Karpas-422 (cell line): ENCODE measurements at regions not wholly inside any gene's neighbourhood (a gene's known extent, or its start where the extent isn't known, plus 50 kb on each side); places are given as distances from the start of the nearest gene placed in this dataset.

Source experiments
- DNase-seq: peaks from one replicate; pipeline ENCODE4 v3.0.0-alpha.2; 2015
- H2AFZ ChIP-seq: fragments of 200-600 bp; sonication (generic); 2 replicates; pipeline ENCODE4 v1.6.1; 2014; ENCODE audit warnings: antibody characterized with exemption, low read length, mixed read lengths
- H3K27ac ChIP-seq: fragments of 200-600 bp; sonication (generic); 2 replicates; pipeline ENCODE4 v1.5.1; 2014; ENCODE audit warnings: mild to moderate bottlenecking, low read length, moderate library complexity
- H3K27me3 ChIP-seq: fragments of 200-600 bp; sonication (generic); 2 replicates; pipeline ENCODE4 v1.6.1; 2014; ENCODE audit warnings: low read length, mixed read lengths
- H3K36me3 ChIP-seq: fragments of 200-600 bp; sonication (generic); 2 replicates; pipeline ENCODE4 v1.6.1; 2014; ENCODE audit warnings: low read length, mixed read lengths; ENCODE audit not compliant: insufficient read depth
- H3K4me1 ChIP-seq: fragments of 200-600 bp; sonication (generic); 2 replicates; pipeline ENCODE4 v1.6.1; 2014; ENCODE audit warnings: mild to moderate bottlenecking, low read length, mixed read lengths
- H3K4me2 ChIP-seq: fragments of 200-600 bp; sonication (generic); 2 replicates; pipeline ENCODE4 v1.6.1; 2014; ENCODE audit warnings: low read length, low read depth, mild to moderate bottlenecking; ENCODE audit not compliant: poor library complexity, severe bottlenecking
- H3K4me3 ChIP-seq: fragments of 200-600 bp; sonication (generic); 2 replicates; pipeline ENCODE4 v1.5.1; 2014; ENCODE audit warnings: mild to moderate bottlenecking, antibody characterized with exemption, low read length, mixed read lengths
- H3K79me2 ChIP-seq: fragments of 200-600 bp; sonication (generic); 2 replicates; pipeline ENCODE4 v1.6.1; 2014; ENCODE audit warnings: mild to moderate bottlenecking, low read length, mixed read lengths
- H3K9ac ChIP-seq: fragments of 200-600 bp; sonication (generic); 2 replicates; pipeline ENCODE4 v1.6.0; 2014; ENCODE audit warnings: low read length
- H3K9me2 ChIP-seq: fragments of 200-600 bp; sonication (generic), shearing (Covaris generic); replicated peaks from 2 replicates; pipeline ENCODE4 v1.6.0; 2014; ENCODE audit warnings: mild to moderate bottlenecking, low read length, moderate library complexity; ENCODE audit not compliant: insufficient read depth
- H3K9me3 ChIP-seq: fragments of 300-700, 200-600 bp; sonication (generic); 2 replicates; pipeline ENCODE4 v1.6.1; 2014; ENCODE audit warnings: low read length, mixed read lengths
- H4K20me1 ChIP-seq: fragments of 200-600 bp; sonication (generic); 2 replicates; pipeline ENCODE4 v1.6.1; 2014; ENCODE audit warnings: mild to moderate bottlenecking, antibody characterized with exemption, low read length, low read depth; ENCODE audit not compliant: insufficient read depth

- H3K4me1 ChIP-seq, result peaks cover 20% of the 10 kb centered on the region
- H3K79me2 ChIP-seq, result no peaks in the 10 kb centered on the region
- DNase-seq, result no peak
- H3K27me3 ChIP-seq, result no peaks in the 10 kb centered on the region
- no peak overlapping the region for H3K27ac ChIP-seq
- no peaks in the 10 kb centered on the region for H3K36me3 ChIP-seq
- no peaks in the 10 kb centered on the region for H3K9me3 ChIP-seq
- H3K4me3 ChIP-seq, result no peak overlapping the region
- H2AFZ ChIP-seq, result no peak overlapping the region
- peak overlapping the region; percentile 54 for H3K4me2 ChIP-seq
- no peaks in the 10 kb centered on the region for H4K20me1 ChIP-seq
- no peak overlapping the region for H3K9ac ChIP-seq
- H3K9me2 ChIP-seq, result no peaks in the 10 kb centered on the region
Measured at GRCh38 chr22:22089459-22090308, 107.1 kb upstream of the TOP3B start.

GRCh38 chr22:22088658-22089458 lies 106.3 kb upstream of the TOP3B start:
- peaks cover 20% of the 10 kb centered on the region for H3K4me1 ChIP-seq
- H4K20me1 ChIP-seq, result no peaks in the 10 kb centered on the region
- H3K4me2 ChIP-seq, result no peak overlapping the region
- no peaks in the 10 kb centered on the region for H3K27me3 ChIP-seq
- no peaks in the 10 kb centered on the region for H3K9me2 ChIP-seq
- H3K9me3 ChIP-seq, result no peaks in the 10 kb centered on the region
- no peak overlapping the region for H3K9ac ChIP-seq
- H3K27ac ChIP-seq, result no peak overlapping the region
- no peak overlapping the region for H2AFZ ChIP-seq
- no peaks in the 10 kb centered on the region for H3K36me3 ChIP-seq
- H3K4me3 ChIP-seq, result no peak overlapping the region
- no peaks in the 10 kb centered on the region for H3K79me2 ChIP-seq
- no peak for DNase-seq

GRCh38 chr22:22087854-22088657 lies 105.5 kb upstream of the TOP3B start:
- Histone ChIP-seq H3K4me3 (no peak overlapping the region), H3K27ac (no peak overlapping the region), H3K27me3 (no peaks in the 10 kb centered on the region), H3K4me1 (peaks cover 13% of the 10 kb centered on the region), H4K20me1 (no peaks in the 10 kb centered on the region), H3K9ac (no peak overlapping the region), H3K36me3 (no peaks in the 10 kb centered on the region), H2AFZ (no peak overlapping the region), H3K9me2 (no peaks in the 10 kb centered on the region), H3K4me2 (no peak overlapping the region), H3K79me2 (no peaks in the 10 kb centered on the region), H3K9me3 (no peaks in the 10 kb centered on the region)
- DNase-seq, result no peak

- H3K4me1 ChIP-seq, result peaks cover 13% of the 10 kb centered on the region
- H3K9me2 ChIP-seq, result no peaks in the 10 kb centered on the region
- no peaks in the 10 kb centered on the region for H3K27me3 ChIP-seq
- DNase-seq, result no peak
- H3K36me3 ChIP-seq, result no peaks in the 10 kb centered on the region
- H2AFZ ChIP-seq, result no peak overlapping the region
- no peaks in the 10 kb centered on the region for H4K20me1 ChIP-seq
- H3K4me2 ChIP-seq, result no peak overlapping the region
- H3K79me2 ChIP-seq, result no peaks in the 10 kb centered on the region
- H3K4me3 ChIP-seq, result no peak overlapping the region
- no peak overlapping the region for H3K9ac ChIP-seq
- H3K27ac ChIP-seq, result no peak overlapping the region
- H3K9me3 ChIP-seq, result no peaks in the 10 kb centered on the region
Measured at GRCh38 chr22:22086501-22087158, 104.0 kb upstream of the TOP3B start.

GRCh38 chr22:22085702-22086500 lies 103.3 kb upstream of the TOP3B start:
- DNase-seq, result no peak
- Histone ChIP-seq H3K27me3 (no peaks in the 10 kb centered on the region), H3K79me2 (no peaks in the 10 kb centered on the region), H3K4me1 (peaks cover 13% of the 10 kb centered on the region), H3K27ac (no peak overlapping the region), H3K9ac (no peak overlapping the region), H2AFZ (no peak overlapping the region), H3K4me3 (no peak overlapping the region), H4K20me1 (no peaks in the 10 kb centered on the region), H3K4me2 (no peak overlapping the region), H3K36me3 (no peaks in the 10 kb centered on the region), H3K9me2 (no peaks in the 10 kb centered on the region), H3K9me3 (no peaks in the 10 kb centered on the region)

- H3K79me2 ChIP-seq, result no peaks in the 10 kb centered on the region
- H3K9me2 ChIP-seq, result no peaks in the 10 kb centered on the region
- no peak overlapping the region for H3K4me3 ChIP-seq
- no peaks in the 10 kb centered on the region for H4K20me1 ChIP-seq
- no peak overlapping the region for H3K27ac ChIP-seq
- DNase-seq, result no peak
- H3K27me3 ChIP-seq, result no peaks in the 10 kb centered on the region
- H3K4me1 ChIP-seq, result no peaks in the 10 kb centered on the region
- no peaks in the 10 kb centered on the region for H3K36me3 ChIP-seq
- no peaks in the 10 kb centered on the region for H3K9me3 ChIP-seq
- no peak overlapping the region for H3K9ac ChIP-seq
- H3K4me2 ChIP-seq, result no peak overlapping the region
- no peak overlapping the region for H2AFZ ChIP-seq
Measured at GRCh38 chr22:22084089-22084711, 101.6 kb upstream of the TOP3B start.

GRCh38 chr22:22082960-22083359 lies 100.4 kb upstream of the TOP3B start:
- Histone ChIP-seq H3K9me3 (no peaks in the 10 kb centered on the region), H3K9ac (no peak overlapping the region), H3K27me3 (no peaks in the 10 kb centered on the region), H3K36me3 (no peaks in the 10 kb centered on the region), H3K79me2 (no peaks in the 10 kb centered on the region), H2AFZ (no peak overlapping the region), H3K4me1 (no peaks in the 10 kb centered on the region), H4K20me1 (no peaks in the 10 kb centered on the region), H3K27ac (no peak overlapping the region), H3K4me3 (no peak overlapping the region), H3K4me2 (no peak overlapping the region), H3K9me2 (no peaks in the 10 kb centered on the region)
- DNase-seq, result no peak
